ENCODE measurements at regions not wholly inside any gene's neighbourhood (a gene's known extent, or its start where the extent isn't known, plus 50 kb on each side); places are given as distances from the start of the nearest gene placed in this dataset.

DNA sequence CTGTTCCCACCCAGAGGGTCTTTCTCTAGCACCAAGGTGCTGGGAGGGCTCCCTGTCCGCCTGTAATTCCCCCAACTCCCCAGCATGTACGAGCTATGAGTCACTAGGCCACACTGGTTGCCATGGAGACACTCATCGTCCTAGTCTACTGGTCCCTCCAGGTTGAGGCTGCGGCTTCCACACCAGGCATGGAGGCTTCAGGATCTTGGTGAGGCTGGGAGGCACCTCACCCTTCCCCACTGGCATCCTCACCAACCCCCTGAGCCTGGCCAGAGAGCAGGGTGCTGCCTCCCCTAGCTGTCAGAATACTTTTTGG lies 75.6 kb upstream of the KAZN start:
- in situ Hi-C loops (cut with HindIII; ENCODE audit: low sequenced_read_pairs): no loop called here
- DNase-seq (ENCODE audit: low read depth, low spot score): peak; percentile 82
- TF ChIP-seq, protein P1, sequence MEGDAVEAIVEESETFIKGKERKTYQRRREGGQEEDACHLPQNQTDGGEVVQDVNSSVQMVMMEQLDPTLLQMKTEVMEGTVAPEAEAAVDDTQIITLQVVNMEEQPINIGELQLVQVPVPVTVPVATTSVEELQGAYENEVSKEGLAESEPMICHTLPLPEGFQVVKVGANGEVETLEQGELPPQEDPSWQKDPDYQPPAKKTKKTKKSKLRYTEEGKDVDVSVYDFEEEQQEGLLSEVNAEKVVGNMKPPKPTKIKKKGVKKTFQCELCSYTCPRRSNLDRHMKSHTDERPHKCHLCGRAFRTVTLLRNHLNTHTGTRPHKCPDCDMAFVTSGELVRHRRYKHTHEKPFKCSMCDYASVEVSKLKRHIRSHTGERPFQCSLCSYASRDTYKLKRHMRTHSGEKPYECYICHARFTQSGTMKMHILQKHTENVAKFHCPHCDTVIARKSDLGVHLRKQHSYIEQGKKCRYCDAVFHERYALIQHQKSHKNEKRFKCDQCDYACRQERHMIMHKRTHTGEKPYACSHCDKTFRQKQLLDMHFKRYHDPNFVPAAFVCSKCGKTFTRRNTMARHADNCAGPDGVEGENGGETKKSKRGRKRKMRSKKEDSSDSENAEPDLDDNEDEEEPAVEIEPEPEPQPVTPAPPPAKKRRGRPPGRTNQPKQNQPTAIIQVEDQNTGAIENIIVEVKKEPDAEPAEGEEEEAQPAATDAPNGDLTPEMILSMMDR (IDR thresholded peaks at IDR 0.05; ENCODE audit: low read depth, low read length): no peak
- no peak overlapping the region for H3K4me3 ChIP-seq (ENCODE audit: low read depth, low read length)

DNA sequence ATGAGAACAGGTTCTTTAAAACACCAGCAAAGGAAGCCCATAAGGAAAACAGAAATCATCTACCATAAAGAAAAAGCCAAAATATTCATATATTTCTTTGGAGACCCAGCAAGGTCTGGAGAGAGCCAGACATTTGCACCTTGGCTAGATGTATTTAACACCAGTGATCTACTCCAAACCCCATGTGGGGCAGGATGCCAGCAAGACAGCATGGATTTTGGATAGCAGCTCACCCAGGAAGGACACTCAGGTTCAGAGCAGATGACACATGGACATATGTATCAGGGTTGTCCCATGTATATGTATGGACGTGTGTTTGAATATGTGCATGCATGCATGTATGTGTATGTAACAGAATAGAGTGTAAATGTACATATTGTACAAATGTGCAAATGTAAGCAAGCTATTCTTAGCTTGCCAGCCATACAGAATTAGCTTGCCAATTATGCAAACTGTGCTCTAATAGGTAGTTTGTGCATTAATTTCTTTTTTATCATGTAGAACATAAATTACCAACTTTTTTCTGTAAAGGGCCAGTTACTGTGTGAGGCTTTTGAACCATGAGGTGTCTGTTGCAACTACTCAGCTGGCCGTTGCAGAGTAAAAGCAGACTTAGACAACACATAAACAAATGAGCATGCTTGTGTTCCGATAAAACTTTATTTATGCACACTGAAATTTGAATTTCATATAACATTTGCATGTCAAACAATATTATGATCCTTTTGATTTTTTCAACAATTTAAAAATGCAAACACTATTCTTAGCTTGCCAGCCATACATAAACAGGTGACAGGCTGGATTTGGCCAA lies 73.5 kb upstream of the KAZN start:
- in situ Hi-C loops (cut with HindIII; ENCODE audit: low sequenced_read_pairs): no loop called here
- no peak overlapping the region for H3K4me3 ChIP-seq (ENCODE audit: low read depth, low read length)
- TF ChIP-seq, protein P1 (IDR thresholded peaks at IDR 0.05; ENCODE audit: low read depth, low read length): no peak
- no peak for DNase-seq (ENCODE audit: low read depth, low spot score)

DNA sequence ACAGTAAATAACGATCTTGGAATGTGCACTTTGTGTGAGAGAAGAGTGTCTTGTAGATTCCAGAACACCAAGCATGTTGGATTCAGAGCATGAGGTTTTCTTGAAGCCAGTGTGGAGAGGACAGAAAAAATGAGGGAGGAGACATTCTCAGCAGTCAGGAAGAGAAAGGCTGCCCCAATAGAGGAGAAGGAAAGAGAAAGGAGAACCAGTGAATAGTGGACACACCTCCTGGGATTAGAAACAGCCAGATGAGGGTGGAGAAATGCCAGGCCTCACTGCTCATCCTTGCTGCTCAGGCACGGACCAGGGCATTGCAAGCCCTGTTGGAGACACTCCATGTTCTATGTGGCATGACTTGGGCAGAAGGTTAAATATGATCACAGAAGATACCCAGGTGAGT lies 69.0 kb upstream of the KAZN start:
- in situ Hi-C loops (cut with HindIII; ENCODE audit: low sequenced_read_pairs): no loop called here
- TF ChIP-seq, protein P1 (IDR thresholded peaks at IDR 0.05; ENCODE audit: low read depth, low read length): no peak
- H3K4me3 ChIP-seq (ENCODE audit: low read depth, low read length): no peak overlapping the region
- no peak for DNase-seq (ENCODE audit: low read depth, low spot score)

DNA sequence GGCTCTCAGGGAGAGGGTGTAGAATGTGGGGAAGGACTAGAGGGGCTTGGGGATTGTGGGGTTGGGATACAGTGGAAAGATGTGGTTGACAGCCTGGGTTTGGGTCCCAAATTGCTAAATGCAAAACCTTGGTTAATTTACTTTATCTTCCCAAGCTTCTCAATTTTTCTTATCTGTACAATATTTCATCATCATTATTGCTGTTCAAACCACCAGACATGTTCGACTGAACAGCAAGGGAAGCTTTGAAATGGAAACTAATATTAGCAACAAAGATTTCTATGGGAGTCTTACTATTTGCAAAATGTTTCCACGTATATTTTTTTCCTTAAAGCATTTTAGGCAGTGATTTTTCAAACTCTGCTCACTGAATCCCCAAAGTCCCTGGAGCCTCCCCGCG lies 67.0 kb upstream of the KAZN start:
- no peak overlapping the region for H3K4me3 ChIP-seq (ENCODE audit: low read depth, low read length)
- no peak for DNase-seq (ENCODE audit: low read depth, low spot score)
- TF ChIP-seq, protein P1 (IDR thresholded peaks at IDR 0.05; ENCODE audit: low read depth, low read length): no peak
- in situ Hi-C loops (cut with HindIII; ENCODE audit: low sequenced_read_pairs): no loop called here

DNA sequence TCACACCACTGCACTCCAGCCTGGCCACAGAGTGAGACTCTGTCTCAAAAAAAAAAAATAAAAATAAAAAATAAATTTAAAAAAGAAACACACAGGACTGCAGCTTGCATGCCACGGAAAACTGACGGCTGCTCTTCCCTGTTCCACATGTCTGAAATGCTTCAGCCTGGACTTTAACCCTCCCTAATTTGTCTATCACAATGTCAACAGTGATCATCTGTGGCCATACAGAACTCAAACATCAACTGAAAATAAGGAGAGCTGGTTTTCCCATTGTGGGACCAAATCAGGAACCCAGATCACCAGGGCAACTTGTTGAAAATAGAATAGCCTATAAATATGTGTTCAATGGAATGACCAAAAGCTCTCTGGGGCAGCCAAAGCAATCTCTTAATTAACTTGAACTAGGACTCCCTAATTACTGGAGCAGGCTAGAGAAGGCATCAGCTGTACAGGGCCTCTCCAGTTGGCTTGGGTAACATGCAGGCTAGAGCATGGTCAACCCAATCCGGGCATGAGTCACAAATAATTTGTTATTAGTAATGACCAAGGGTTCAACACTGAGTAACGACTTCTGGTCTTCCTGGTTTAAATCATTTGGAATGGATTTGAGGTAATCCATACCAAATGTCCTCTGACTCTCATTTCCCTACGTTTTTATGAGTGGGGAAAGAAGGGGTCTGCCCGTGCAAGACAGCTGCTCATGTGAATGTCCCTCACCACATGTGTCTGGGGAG lies 62.7 kb upstream of the KAZN start:
- DNase-seq (ENCODE audit: low read depth, low spot score): no peak
- in situ Hi-C loops (cut with HindIII; ENCODE audit: low sequenced_read_pairs): no loop called here
- TF ChIP-seq, protein P1 (IDR thresholded peaks at IDR 0.05; ENCODE audit: low read depth, low read length): no peak
- no peak overlapping the region for H3K4me3 ChIP-seq (ENCODE audit: low read depth, low read length)

DNA sequence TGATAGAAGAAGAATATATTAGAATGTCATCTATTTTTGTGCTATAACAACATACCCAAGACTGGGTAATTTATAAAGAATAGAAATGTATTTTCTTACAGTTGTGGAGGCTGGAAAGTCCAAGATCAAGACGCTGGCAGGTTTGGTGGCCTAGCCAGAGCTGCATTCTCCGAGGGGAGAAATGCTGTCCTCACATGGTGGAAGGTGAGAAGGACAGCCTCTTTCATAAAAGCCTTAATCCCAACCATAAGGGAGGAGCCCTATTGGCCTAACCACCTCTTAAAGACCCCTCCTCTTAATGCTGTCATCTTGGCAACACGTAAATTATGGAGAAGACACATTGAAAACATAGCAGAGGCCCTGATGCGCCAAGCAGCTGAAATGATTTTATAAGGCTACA lies 60.1 kb upstream of the KAZN start:
- no peak for DNase-seq (ENCODE audit: low read depth, low spot score)
- TF ChIP-seq, protein P1 (IDR thresholded peaks at IDR 0.05; ENCODE audit: low read depth, low read length): peak; percentile 23
- in situ Hi-C loops (cut with HindIII; ENCODE audit: low sequenced_read_pairs): no loop called here

More for the DNA sequence above, 60.1 kb upstream of the KAZN start:
- H3K4me3 ChIP-seq (ENCODE audit: low read depth, low read length): no peak overlapping the region

Measured in astrocyte of the spinal cord (primary cell).